GM19043 (cell line): ENCODE measurements at regions not wholly inside any gene's neighbourhood (a gene's known extent, or its start where the extent isn't known, plus 50 kb on each side); places are given as distances from the start of the nearest gene placed in this dataset.

Experiments used
- ATAC-seq: cut with Tn5 transposase; IDR thresholded peaks from one replicate; pipeline ENCODE4 v1.9.1; 2021; ENCODE audit warnings: low read depth; ENCODE audit not compliant: unreplicated experiment

- no peak for ATAC-seq
Measured at GRCh38 chr15:48031466-48031865, 89.3 kb upstream of the SLC24A5 start.

- ATAC-seq = no peak
Measured at GRCh38 chr15:48031973-48032372, 88.8 kb upstream of the SLC24A5 start.

GRCh38 chr15:48032911-48033310, 87.9 kb upstream of the SLC24A5 start:
- ATAC-seq = no peak

GRCh38 chr15:48038221-48038620, 82.6 kb upstream of the SLC24A5 start:
- ATAC-seq = no peak

GRCh38 chr15:48040166-48040817, 80.5 kb upstream of the SLC24A5 start:
- ATAC-seq = no peak

- ATAC-seq = no peak
Measured at GRCh38 chr15:48041454-48041853, 79.3 kb upstream of the SLC24A5 start.

GRCh38 chr15:48046813-48047438, 73.9 kb upstream of the SLC24A5 start:
- no peak for ATAC-seq

GRCh38 chr15:48049736-48050135, 71.1 kb upstream of the SLC24A5 start:
- no peak for ATAC-seq

GRCh38 chr15:48052946-48053345, 67.8 kb upstream of the SLC24A5 start:
- no peak for ATAC-seq

GRCh38 chr15:48058371-48058770, 62.4 kb upstream of the SLC24A5 start:
- no peak for ATAC-seq

GRCh38 chr15:48059791-48060190, 61.0 kb upstream of the SLC24A5 start:
- no peak for ATAC-seq

GRCh38 chr15:48060396-48060795, 60.4 kb upstream of the SLC24A5 start:
- no peak for ATAC-seq

- ATAC-seq = no peak
Measured at GRCh38 chr15:48061605-48062004, 59.2 kb upstream of the SLC24A5 start.

- no peak for ATAC-seq
Measured at GRCh38 chr15:48062148-48062872, 58.5 kb upstream of the SLC24A5 start.

GRCh38 chr15:48063411-48063985, 57.3 kb upstream of the SLC24A5 start:
- no peak for ATAC-seq

- no peak for ATAC-seq
Measured at GRCh38 chr15:48064421-48064820, 56.4 kb upstream of the SLC24A5 start.

GRCh38 chr15:48066456-48066855, 54.3 kb upstream of the SLC24A5 start:
- ATAC-seq = no peak
